Kidney epithelial cell (primary cell): ENCODE measurements at regions not wholly inside any gene's neighbourhood (a gene's known extent, or its start where the extent isn't known, plus 50 kb on each side); places are given as distances from the start of the nearest gene placed in this dataset.

Experiments used
- DNase-seq: peaks from one replicate; pipeline ENCODE4 v3.0.0-alpha.2; 2010; ENCODE audit warnings: low read depth
- H3K27me3 ChIP-seq: 2 replicates; pipeline ENCODE4 v1.6.0; 2011; ENCODE audit warnings: low read length; ENCODE audit not compliant: control insufficient read depth, insufficient read depth
- H3K36me3 ChIP-seq: 2 replicates; pipeline ENCODE4 v1.5.1; 2011; ENCODE audit warnings: low read length; ENCODE audit not compliant: control insufficient read depth, insufficient read depth
- H3K4me3 ChIP-seq: 2 replicates; pipeline ENCODE4 v1.5.1; 2011; ENCODE audit warnings: low read depth, mild to moderate bottlenecking, control low read depth, low read length
- CTCF ChIP-seq: IDR thresholded peaks from 2 replicates; pipeline ENCODE4 v1.5.1; 2011; ENCODE audit warnings: mild to moderate bottlenecking, moderate library complexity, low read length, control low read depth, inconsistent platforms; ENCODE audit not compliant: insufficient read depth, poor library complexity, severe bottlenecking

- no peak for TF ChIP-seq CTCF
- no peak for DNase-seq
- H3K4me3 ChIP-seq, result no peak overlapping the region
- H3K36me3 ChIP-seq, result no peaks in the 10 kb centered on the region
- H3K27me3 ChIP-seq, result no peaks in the 10 kb centered on the region
Measured at GRCh38 chr7:32262315-32262714, 192.1 kb upstream of the PDE1C start.

GRCh38 chr7:32259931-32260596 is 189.9 kb upstream of the PDE1C start:
- no peaks in the 10 kb centered on the region for H3K36me3 ChIP-seq
- no peak overlapping the region for H3K4me3 ChIP-seq
- no peak for TF ChIP-seq CTCF
- no peaks in the 10 kb centered on the region for H3K27me3 ChIP-seq
- no peak for DNase-seq

GRCh38 chr7:32258265-32258664 is 188.1 kb upstream of the PDE1C start:
- no peak for DNase-seq
- H3K27me3 ChIP-seq, result no peaks in the 10 kb centered on the region
- no peak overlapping the region for H3K4me3 ChIP-seq
- no peaks in the 10 kb centered on the region for H3K36me3 ChIP-seq
- TF ChIP-seq CTCF, result no peak

GRCh38 chr7:32257621-32258020 is 187.4 kb upstream of the PDE1C start:
- Histone ChIP-seq H3K4me3 (no peak overlapping the region), H3K36me3 (no peaks in the 10 kb centered on the region), H3K27me3 (no peaks in the 10 kb centered on the region)
- no peak for DNase-seq
- TF ChIP-seq CTCF, result no peak

GRCh38 chr7:32256811-32257210 is 186.6 kb upstream of the PDE1C start:
- H3K27me3 ChIP-seq, result no peaks in the 10 kb centered on the region
- no peak for DNase-seq
- H3K4me3 ChIP-seq, result no peak overlapping the region
- H3K36me3 ChIP-seq, result no peaks in the 10 kb centered on the region
- TF ChIP-seq CTCF, result no peak

- H3K4me3 ChIP-seq, result no peak overlapping the region
- no peaks in the 10 kb centered on the region for H3K36me3 ChIP-seq
- H3K27me3 ChIP-seq, result no peaks in the 10 kb centered on the region
- TF ChIP-seq CTCF, result no peak
- no peak for DNase-seq
Measured at GRCh38 chr7:32256376-32256775, 186.2 kb upstream of the PDE1C start.
